ENCODE measurements at regions not wholly inside any gene's neighbourhood (a gene's known extent, or its start where the extent isn't known, plus 50 kb on each side); places are given as distances from the start of the nearest gene placed in this dataset.

- Histone ChIP-seq H3K4ac (ENCODE audit: low read depth, low read length) (no peak overlapping the region), H3K79me1 (ENCODE audit: low read depth in 1 of 2, low read length in 2 of 2) (no peaks in the 10 kb centered on the region), H3K9ac (ENCODE audit: low read depth, low read length) (no peak overlapping the region), H2BK5ac (ENCODE audit: low read depth, low read length, poor library complexity, severe bottlenecking) (no peak overlapping the region), H4K91ac (ENCODE audit: insufficient read depth, low read depth, low read length) (no peak overlapping the region), H3K56ac (ENCODE audit: extremely low read depth, insufficient read depth, low read length) (no peak overlapping the region), H4K5ac (ENCODE audit: low read depth, low read length) (no peak overlapping the region), H2BK15ac (ENCODE audit: low read depth, low read length) (no peak overlapping the region), H3K23ac (ENCODE audit: low read depth, low read length) (no peak overlapping the region), H3K18ac (ENCODE audit: low read depth, low read length) (no peak overlapping the region), H2BK20ac (ENCODE audit: low read depth, low read length) (no peak overlapping the region), H3K9me1 (ENCODE audit: insufficient read depth, low read length) (no peaks in the 10 kb centered on the region), H2BK120ac (ENCODE audit: low read depth, low read length) (no peak overlapping the region), H2AFZ (replicated peaks; ENCODE audit: low read length, poor library complexity) (no peak overlapping the region), H3K14ac (replicated peaks; ENCODE audit: low read depth, low read length) (no peak overlapping the region), H3K27me3 (ENCODE audit: control insufficient read depth, insufficient read depth, low read length) (no peaks in the 10 kb centered on the region), H3K36me3 (ENCODE audit: control insufficient read depth, insufficient read depth, low read length) (no peaks in the 10 kb centered on the region), H3K9me3 (ENCODE audit: control insufficient read depth, insufficient read depth, low read length) (peaks cover 2% of the 10 kb centered on the region; the same call in 1 of the 2 replicates), H3K4me1 (ENCODE audit: control insufficient read depth, insufficient read depth, low read length) (no peaks in the 10 kb centered on the region), H2AK5ac (ENCODE audit: low read depth, low read length) (no peak overlapping the region), H4K20me1 (ENCODE audit: insufficient read depth, low read length) (no peaks in the 10 kb centered on the region), H3K27ac (ENCODE audit: insufficient read depth, low read length) (no peak overlapping the region), H3K4me2 (ENCODE audit: low read depth, low read length) (no peak overlapping the region), H3K4me3 (ENCODE audit: insufficient read depth, low read depth, low read length) (no peak overlapping the region), H2AK9ac (replicated peaks; ENCODE audit: low read depth, low read length, poor library complexity) (no peak overlapping the region), H4K8ac (ENCODE audit: low read depth in 2 of 2, low read length in 2 of 2) (no peak overlapping the region)
- no peak for TF ChIP-seq ELK1 (IDR thresholded peaks at IDR 0.05; ENCODE audit: borderline replicate concordance, low read depth, low read length)
- no peak for TF ChIP-seq CHD1 (IDR thresholded peaks at IDR 0.05; ENCODE audit: low read depth, low read length)
- TF ChIP-seq MAFK (IDR thresholded peaks at IDR 0.05; ENCODE audit: low read depth, low read length) = no peak
- no peak for TF ChIP-seq SMC3 (IDR thresholded peaks at IDR 0.05; ENCODE audit: low read depth, low read length)
- TF ChIP-seq MAZ (IDR thresholded peaks at IDR 0.05; ENCODE audit: borderline replicate concordance, low read depth, low read length) = no peak
- no peak for TF ChIP-seq POLR2A (IDR thresholded peaks at IDR 0.05; ENCODE audit: low read depth, low read length)
- no peak for TF ChIP-seq FOS (IDR thresholded peaks at IDR 0.05; ENCODE audit: low read depth, low read length)
- TF ChIP-seq RCOR1 (IDR thresholded peaks at IDR 0.05; ENCODE audit: insufficient replicate concordance, low read length) = no peak
- no peak for TF ChIP-seq RFX5 (IDR thresholded peaks at IDR 0.05; ENCODE audit: low read depth, low read length)
- no peak for TF ChIP-seq NFE2L2 (IDR thresholded peaks at IDR 0.05; ENCODE audit: low read depth, low read length)
- no peak for TF ChIP-seq BHLHE40 (IDR thresholded peaks at IDR 0.05; ENCODE audit: low read depth, low read length)
- TF ChIP-seq MXI1 (IDR thresholded peaks at IDR 0.05; ENCODE audit: borderline replicate concordance, low read depth, low read length) = no peak
- TF ChIP-seq CEBPB (IDR thresholded peaks at IDR 0.05; ENCODE audit: low read depth, low read length) = no peak
- TF ChIP-seq RAD21 (IDR thresholded peaks at IDR 0.05; ENCODE audit: low read length) = no peak
- TF ChIP-seq CTCF (conservative IDR thresholded peaks at IDR 0.05; ENCODE audit: low read depth, low read length) = no peak
- TF ChIP-seq USF2 (IDR thresholded peaks at IDR 0.05; ENCODE audit: low read depth, low read length) = no peak
- intact Hi-C loops (cut with micrococcal nuclease) (no loop called here), dilution Hi-C loops (cut with HindIII; ENCODE audit: low sequenced_read_pairs, unreplicated experiment) (no loop called here), in situ Hi-C loops (cut with MboI; ENCODE audit: low sequenced_read_pairs) (no loop called here)
- ChIA-PET POLR2A (ENCODE audit: unreplicated experiment) (no interaction called here), CTCF (no interaction called here)
- DNase-seq (no peak), ATAC-seq (ENCODE audit: low read depth) (no peak)
- no TSS peak for BruUV-seq (replicated peaks)
These were observed 949.6 kb downstream of the TBC1D32 start for GRCh38 chr6:120384671-120385070.

All from IMR-90 (cell line).